IPS-NIHi11 (cell line): ENCODE measurements at regions not wholly inside any gene's neighbourhood (a gene's known extent, or its start where the extent isn't known, plus 50 kb on each side); places are given as distances from the start of the nearest gene placed in this dataset.

Experiments used
- DNase-seq: peaks from one replicate; pipeline ENCODE4 v3.0.0; 2012; ENCODE audit warnings: mixed read lengths, low spot score

DNA sequence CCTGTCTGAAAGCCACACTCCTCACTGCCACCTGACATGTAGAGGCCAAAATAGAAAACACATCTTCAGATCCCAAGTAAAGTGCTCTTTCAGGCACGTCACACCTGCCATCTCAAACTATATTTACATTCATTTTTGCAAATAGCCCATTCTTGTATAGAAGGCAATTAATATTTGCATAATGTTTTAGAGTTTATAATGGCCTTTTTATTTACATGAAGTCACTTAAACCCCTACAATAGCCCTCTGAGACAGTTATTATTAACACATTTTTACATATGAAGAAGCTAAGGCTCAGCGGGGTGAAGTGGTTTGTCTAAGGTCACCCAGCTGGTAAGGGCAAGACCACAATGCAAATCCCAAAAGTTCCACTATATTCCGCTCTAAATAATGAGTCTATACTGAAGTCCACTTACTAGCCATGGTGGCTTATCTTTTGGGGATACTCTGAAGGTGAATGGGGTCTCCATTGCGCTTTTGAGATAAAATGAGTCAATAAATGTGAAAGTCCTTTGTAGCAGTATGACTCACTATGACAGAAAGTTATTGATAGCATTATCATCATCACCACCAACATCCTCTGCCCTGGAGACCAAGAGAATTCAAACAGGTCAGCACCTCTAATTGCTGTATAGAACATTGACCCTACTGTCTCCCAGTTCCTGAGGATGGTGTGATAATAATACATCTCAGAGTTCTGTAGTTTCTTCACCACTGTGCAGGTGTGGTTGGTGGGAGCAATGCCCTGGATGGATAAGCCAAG is 155.9 kb upstream of the BCL6 start:
- DNase-seq = no peak

GRCh38 chr3:187902041-187902471 is 156.8 kb upstream of the BCL6 start:
- no peak for DNase-seq

DNA sequence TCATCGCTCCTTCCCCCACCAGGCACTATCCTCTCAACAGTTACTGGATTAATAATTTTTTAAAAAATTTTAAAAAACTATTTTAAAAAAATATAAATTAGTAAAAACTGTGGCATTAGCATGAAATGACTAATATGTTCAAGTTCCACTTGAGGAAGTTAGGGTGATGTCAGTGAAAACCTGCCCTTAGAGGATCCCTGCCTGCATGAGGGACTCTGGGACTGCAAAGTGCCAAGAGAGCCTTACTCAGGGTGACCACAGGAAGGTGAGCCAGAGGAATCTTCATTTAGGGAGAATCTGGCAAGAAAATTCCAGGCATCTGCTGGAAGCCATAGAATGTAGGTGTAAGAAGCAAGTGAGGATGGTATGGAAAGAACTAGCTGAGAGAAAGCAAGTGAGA is 157.7 kb upstream of the BCL6 start:
- no peak for DNase-seq

GRCh38 chr3:187903697-187904096 is 158.4 kb upstream of the BCL6 start:
- DNase-seq = no peak

- DNase-seq = no peak
Measured at GRCh38 chr3:187906416-187906815, 161.1 kb upstream of the BCL6 start.

- DNase-seq = no peak
Measured at GRCh38 chr3:187906920-187907319, 161.7 kb upstream of the BCL6 start.

DNA sequence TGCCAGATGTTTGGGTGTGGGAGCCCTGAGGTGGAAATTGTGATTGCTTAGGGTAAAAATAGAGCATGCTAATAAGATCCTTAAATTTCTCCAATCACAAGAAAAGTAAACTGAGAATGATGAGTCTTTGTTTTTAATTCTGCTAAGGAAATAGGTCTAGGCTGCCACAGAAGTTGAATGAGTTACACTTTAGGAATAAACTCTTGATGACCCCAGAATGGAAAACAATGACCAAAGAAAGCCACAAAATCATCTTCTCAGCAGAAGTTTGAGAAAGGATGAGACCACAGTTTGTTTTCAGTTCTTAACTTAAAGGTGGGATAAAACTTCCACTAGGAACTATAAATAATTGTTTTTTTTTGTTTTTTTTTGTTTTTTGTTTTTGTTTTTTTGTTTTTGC is 164.6 kb upstream of the BCL6 start:
- DNase-seq = no peak

- DNase-seq = no peak
Measured at GRCh38 chr3:187912007-187912406, 166.7 kb upstream of the BCL6 start.

DNA sequence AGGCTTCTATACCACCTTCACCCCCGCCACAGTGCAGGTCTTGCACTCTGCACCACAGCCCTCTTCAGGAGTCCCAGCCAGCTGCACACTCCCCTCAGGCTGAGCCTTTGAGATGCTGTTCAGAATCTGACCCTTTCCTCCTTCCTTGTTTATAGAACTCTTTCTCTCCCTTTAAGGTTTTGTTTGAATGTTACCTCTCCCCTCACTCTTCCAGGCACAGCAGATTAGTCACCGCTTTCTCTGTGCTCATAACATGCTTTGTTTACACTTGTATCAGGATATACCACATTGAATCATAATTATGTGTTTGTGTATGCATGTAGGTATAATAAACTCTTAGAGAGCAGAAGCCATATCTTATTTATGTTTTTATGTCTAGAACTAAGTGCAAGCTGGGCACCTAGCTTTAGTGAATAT is 168.4 kb upstream of the BCL6 start:
- no peak for DNase-seq

DNA sequence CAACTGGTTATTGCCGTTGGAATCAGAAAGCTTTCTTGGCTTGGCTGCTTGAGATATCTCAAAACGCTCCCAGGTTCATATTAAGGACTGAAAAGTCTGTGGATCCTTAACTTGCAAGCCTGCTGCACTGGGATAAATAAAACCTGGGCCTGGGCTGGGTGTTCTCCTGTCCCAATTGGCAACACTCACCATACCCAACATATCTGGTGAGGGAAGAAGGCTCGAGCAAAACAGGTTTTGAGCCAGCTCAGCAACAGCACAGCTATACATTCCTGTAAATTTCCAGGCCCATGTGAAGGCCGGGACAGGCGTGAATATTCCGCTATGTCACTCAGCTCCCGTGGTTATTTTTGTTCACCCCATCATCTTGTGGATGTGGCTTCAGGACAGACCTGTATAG is 169.0 kb upstream of the BCL6 start:
- no peak for DNase-seq

DNA sequence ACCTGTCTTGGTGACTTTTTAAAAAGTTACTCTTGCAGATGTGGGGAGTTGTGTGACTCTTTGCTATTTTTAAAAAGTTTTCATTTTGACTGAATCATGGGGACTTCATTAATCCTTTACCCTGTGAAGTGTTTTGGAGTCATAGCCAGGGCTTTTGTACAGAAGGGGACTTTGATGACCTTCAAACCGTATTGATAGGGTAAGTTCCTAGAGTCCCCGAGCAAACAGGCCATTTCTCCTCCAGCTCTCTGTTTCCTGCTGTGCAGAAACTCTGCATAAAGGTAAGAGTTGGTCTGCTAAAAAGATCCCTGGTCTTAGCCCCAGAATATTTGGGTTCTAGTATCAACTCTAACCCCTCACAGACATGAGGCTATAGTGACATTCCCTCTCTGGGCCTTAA is 170.8 kb upstream of the BCL6 start:
- DNase-seq = peak; percentile 24

- no peak for DNase-seq
Measured at GRCh38 chr3:187918081-187918644, 172.9 kb upstream of the BCL6 start.

GRCh38 chr3:187919048-187919447 is 173.8 kb upstream of the BCL6 start:
- no peak for DNase-seq

- DNase-seq = no peak
Measured at GRCh38 chr3:187919544-187919943, 174.3 kb upstream of the BCL6 start.

DNA sequence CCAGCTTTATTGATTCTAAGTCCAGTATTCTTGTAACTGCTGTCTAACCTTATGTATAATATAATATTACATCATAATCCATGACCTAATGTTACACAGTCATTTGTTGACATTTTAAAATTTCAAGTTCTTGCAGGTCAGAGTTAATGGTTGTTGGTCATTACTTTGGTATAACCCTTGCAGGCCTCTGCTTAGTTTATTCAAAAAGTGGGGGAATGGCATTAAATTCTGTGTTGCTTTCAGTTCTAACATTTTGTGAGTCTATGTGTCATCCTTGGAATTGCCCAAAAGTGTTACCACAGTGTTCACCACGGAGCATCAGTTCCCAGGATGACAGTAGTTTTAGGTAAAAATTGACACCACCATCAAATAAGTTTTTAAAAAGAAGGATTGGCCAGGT is 174.8 kb upstream of the BCL6 start:
- no peak for DNase-seq

- DNase-seq = no peak
Measured at GRCh38 chr3:187920913-187921312, 175.6 kb upstream of the BCL6 start.

DNA sequence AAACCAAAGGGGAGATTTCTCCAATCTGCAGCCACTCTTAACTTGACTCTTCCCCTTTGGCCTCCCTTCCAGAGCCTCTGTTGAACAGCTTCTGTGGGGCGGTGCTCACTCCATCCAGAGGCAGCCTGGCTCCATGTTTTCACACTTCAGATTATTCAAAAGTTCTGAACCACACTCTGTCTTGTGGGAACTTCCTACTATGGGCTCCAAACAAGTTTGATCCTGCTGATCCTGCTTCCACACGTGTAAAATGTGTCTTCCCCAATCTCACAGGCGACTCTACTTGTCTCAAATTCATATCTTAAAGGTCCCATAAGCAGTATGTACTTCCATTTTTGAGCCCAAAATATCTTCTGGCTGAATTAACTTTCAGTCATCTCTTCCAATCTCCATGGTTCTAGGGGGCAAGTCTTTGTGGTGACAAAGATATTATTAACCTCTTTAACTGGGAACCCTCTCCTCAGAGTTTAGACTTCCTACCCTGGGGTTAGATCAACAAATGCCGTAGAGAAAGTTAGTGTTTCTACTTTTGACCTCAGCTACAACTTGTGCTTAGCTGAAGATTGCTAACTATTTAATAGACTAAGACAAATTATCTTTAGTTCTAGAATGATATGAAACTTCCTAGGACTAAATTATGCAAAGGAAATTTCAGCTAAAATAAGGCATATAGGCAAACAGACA is 176.3 kb upstream of the BCL6 start:
- no peak for DNase-seq

DNA sequence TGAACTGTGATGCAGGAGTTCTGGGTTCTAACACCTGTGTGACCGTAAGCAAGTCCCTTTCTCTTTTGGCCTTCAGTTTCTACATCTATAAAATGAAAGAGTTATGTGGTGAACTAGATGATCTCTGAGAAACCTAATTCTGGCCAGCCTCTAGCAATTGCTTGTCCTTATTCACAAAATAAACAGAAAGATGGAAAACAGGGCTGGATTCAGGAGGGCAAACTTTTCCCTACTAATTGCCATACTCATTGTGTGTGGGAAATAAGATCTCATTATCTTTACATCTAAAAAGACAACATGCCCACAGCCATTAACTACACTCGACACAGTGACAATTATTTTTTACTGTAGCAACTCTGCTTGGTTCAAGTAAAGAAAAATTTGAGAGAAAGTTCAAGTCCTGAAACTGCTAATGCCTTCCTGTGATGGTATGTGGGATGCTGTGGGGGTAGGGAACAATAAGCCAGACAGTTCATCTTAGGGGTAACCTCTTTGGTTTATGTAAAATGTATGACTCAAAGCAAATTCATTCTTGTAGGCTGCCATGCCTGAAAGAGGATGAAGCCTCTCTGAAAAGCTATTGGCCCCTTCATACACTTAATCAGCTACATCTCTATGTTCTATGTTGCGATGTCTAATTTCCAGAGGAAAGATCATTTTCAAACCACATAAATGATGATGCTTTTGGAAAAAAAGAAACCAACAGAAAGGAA is 177.6 kb upstream of the BCL6 start:
- no peak for DNase-seq

DNA sequence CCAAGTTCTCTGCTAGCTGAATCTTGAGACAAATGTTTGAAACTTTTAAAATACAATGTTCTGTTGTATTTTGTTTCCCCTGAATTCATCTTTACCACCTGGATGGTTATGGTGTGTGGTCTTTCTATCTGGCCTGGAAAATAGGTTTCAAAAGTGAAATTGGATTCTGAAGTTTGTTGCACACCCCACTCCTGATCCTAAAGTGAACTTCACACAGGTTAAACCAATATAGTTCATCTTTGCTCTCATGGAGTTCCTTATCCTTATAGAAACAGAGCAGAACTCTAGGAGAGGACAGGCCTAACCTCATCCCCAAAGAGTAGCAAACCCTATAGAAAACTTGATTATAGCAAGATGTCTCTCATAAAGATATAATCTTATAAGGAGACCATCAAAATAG is 179.4 kb upstream of the BCL6 start:
- DNase-seq = no peak

- DNase-seq = no peak
Measured at GRCh38 chr3:187925326-187925725, 180.1 kb upstream of the BCL6 start.

GRCh38 chr3:187926620-187927019 is 181.4 kb upstream of the BCL6 start:
- DNase-seq = no peak

GRCh38 chr3:187927565-187927964 is 182.3 kb upstream of the BCL6 start:
- no peak for DNase-seq
